Panc1 (cell line): ENCODE measurements at regions not wholly inside any gene's neighbourhood (a gene's known extent, or its start where the extent isn't known, plus 50 kb on each side); places are given as distances from the start of the nearest gene placed in this dataset.

Source experiments
- CTCF ChIP-seq: fragments of 450-650 bp; IDR thresholded peaks from 2 replicates; pipeline ENCODE4 v1.5.1; 2017; ENCODE audit warnings: mild to moderate bottlenecking
- POLR2AphosphoS5 ChIP-seq: IDR thresholded peaks from 2 replicates; pipeline ENCODE4 v1.6.1; 2012; ENCODE audit warnings: mild to moderate bottlenecking, low read depth, low read length, moderate library complexity
- REST ChIP-seq, 2 experiments: IDR thresholded peaks; 2 replicates each; pipeline ENCODE4 v1.6.1; 2011 to 2012; ENCODE audit warnings: low read depth in 2 of 2, control low read depth in 1 of 2, low read length in 1 of 2, mild to moderate bottlenecking in 1 of 2, moderate library complexity in 1 of 2; ENCODE audit not compliant: insufficient read depth in 1 of 2
- SIN3A ChIP-seq: IDR thresholded peaks from 2 replicates; pipeline ENCODE4 v1.6.1; 2012; ENCODE audit warnings: low read depth, mild to moderate bottlenecking, low read length, moderate library complexity, borderline replicate concordance; ENCODE audit not compliant: insufficient read depth
- TCF7L2 ChIP-seq: IDR thresholded peaks from 2 replicates; pipeline ENCODE4 v1.6.1; 2011; ENCODE audit warnings: mild to moderate bottlenecking, low read depth, low read length, inconsistent platforms

GRCh38 chr3:13191016-13191415 is 117.8 kb upstream of the IQSEC1 start:
- TF ChIP-seq REST (IDR thresholded peaks at IDR 0.05; ENCODE audit: insufficient read depth in 1 of 2, low read depth in 2 of 2, low read length in 1 of 2) (no peak), CTCF (no peak), POLR2AphosphoS5 (no peak), TCF7L2 (no peak), SIN3A (no peak)
